Osteoblast (primary cell): ENCODE measurements at regions not wholly inside any gene's neighbourhood (a gene's known extent, or its start where the extent isn't known, plus 50 kb on each side); places are given as distances from the start of the nearest gene placed in this dataset.
A peak's percentile ranks its signal among the peaks of the same experiment; 100 is the strongest.

ENCODE experiments used
- DNase-seq: peaks from one replicate; pipeline ENCODE4 v3.0.0; 2011; ENCODE audit warnings: low spot score, mixed read lengths; ENCODE audit not compliant: insufficient read length; ENCODE audit errors: missing footprints
- H2AFZ ChIP-seq: 2 replicates; pipeline ENCODE4 v1.6.0; 2011; ENCODE audit warnings: mild to moderate bottlenecking, low read length
- H3K27ac ChIP-seq: 2 replicates; pipeline ENCODE4 v1.5.1; 2011; ENCODE audit warnings: mild to moderate bottlenecking, low read depth, low read length, moderate library complexity
- H3K27me3 ChIP-seq: 2 replicates; pipeline ENCODE4 v1.6.0; 2012; ENCODE audit warnings: mild to moderate bottlenecking, control low read depth, inconsistent platforms, low read length, moderate library complexity; ENCODE audit not compliant: insufficient read depth
- H3K36me3 ChIP-seq: 2 replicates; pipeline ENCODE4 v1.5.1; 2011; ENCODE audit warnings: mild to moderate bottlenecking, low read length, control low read depth, moderate library complexity; ENCODE audit not compliant: insufficient read depth
- H3K4me1 ChIP-seq: 2 replicates; pipeline ENCODE4 v1.5.1; 2011; ENCODE audit warnings: mild to moderate bottlenecking, low read length, control low read depth, moderate library complexity; ENCODE audit not compliant: insufficient read depth
- H3K4me2 ChIP-seq: 2 replicates; pipeline ENCODE4 v1.6.0; 2011; ENCODE audit warnings: mild to moderate bottlenecking, low read length; ENCODE audit not compliant: insufficient read depth
- H3K4me3 ChIP-seq: fragments of 200-600 bp; sonication (generic); 3 replicates; pipeline ENCODE4 v1.5.1; 2012; ENCODE audit warnings: mild to moderate bottlenecking, low read length, inconsistent platforms; ENCODE audit not compliant: insufficient read depth
- H3K79me2 ChIP-seq: 2 replicates; pipeline ENCODE4 v1.6.0; 2012; ENCODE audit warnings: mild to moderate bottlenecking, low read length, control low read depth, inconsistent platforms; ENCODE audit not compliant: insufficient read depth
- H3K9me3 ChIP-seq: 2 replicates; pipeline ENCODE4 v1.5.1; 2011; ENCODE audit warnings: low read depth, low read length, control low read depth
- H4K20me1 ChIP-seq: 2 replicates; pipeline ENCODE4 v1.6.0; 2012; ENCODE audit warnings: mild to moderate bottlenecking, low read length, control low read depth; ENCODE audit not compliant: insufficient read depth
- TF ChIP-seq, protein P1 (sequence below): IDR thresholded peaks from 2 replicates; pipeline ENCODE4 v1.5.1; 2011; ENCODE audit warnings: mild to moderate bottlenecking, low read depth, low read length, moderate library complexity; ENCODE audit errors: extremely low read depth

GRCh38 chr13:59111751-59112171, 1052.0 kb downstream of the DIAPH3 start:
- H3K4me3 ChIP-seq = peak overlapping the region; percentile 37
- no peaks in the 10 kb centered on the region for H3K79me2 ChIP-seq
- H4K20me1 ChIP-seq = no peaks in the 10 kb centered on the region
- no peak overlapping the region for H2AFZ ChIP-seq
- peak overlapping the region; percentile 74 for H3K4me2 ChIP-seq
- peak; percentile 48 for DNase-seq
- H3K27ac ChIP-seq = peak overlapping the region; percentile 93
- H3K9me3 ChIP-seq = no peaks in the 10 kb centered on the region
- no peaks in the 10 kb centered on the region for H3K36me3 ChIP-seq
- peaks cover 23% of the 10 kb centered on the region for H3K4me1 ChIP-seq
- no peaks in the 10 kb centered on the region for H3K27me3 ChIP-seq
- TF ChIP-seq, protein P1, sequence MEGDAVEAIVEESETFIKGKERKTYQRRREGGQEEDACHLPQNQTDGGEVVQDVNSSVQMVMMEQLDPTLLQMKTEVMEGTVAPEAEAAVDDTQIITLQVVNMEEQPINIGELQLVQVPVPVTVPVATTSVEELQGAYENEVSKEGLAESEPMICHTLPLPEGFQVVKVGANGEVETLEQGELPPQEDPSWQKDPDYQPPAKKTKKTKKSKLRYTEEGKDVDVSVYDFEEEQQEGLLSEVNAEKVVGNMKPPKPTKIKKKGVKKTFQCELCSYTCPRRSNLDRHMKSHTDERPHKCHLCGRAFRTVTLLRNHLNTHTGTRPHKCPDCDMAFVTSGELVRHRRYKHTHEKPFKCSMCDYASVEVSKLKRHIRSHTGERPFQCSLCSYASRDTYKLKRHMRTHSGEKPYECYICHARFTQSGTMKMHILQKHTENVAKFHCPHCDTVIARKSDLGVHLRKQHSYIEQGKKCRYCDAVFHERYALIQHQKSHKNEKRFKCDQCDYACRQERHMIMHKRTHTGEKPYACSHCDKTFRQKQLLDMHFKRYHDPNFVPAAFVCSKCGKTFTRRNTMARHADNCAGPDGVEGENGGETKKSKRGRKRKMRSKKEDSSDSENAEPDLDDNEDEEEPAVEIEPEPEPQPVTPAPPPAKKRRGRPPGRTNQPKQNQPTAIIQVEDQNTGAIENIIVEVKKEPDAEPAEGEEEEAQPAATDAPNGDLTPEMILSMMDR = no peak

DNA sequence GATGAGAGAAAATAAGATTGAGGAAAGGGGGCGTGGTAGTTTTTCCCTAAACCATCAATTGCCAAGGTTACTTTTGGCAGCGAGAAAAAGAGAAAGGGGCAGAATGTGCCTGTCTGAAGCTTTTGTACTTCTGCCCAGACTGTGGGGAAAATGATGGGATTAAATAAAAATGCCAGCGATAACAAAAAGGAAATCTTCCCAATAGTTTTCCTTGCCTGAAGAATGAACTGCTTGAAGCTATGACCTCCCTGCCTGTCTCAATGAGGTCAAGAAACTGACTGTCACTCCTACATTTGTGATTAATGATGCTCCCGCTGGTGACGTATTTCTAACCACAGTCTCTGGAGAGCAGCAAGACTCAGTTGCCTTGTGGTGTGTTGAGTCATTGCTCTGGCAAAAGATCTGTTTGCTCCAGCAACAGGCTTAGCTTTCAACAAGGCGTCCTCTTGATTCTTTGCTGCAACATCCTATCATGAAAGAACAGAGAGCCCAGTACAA, 1051.5 kb downstream of the DIAPH3 start:
- Histone ChIP-seq H3K36me3 (no peaks in the 10 kb centered on the region), H3K4me3 (peak overlapping the region; percentile 37), H3K4me1 (peaks cover 23% of the 10 kb centered on the region), H3K79me2 (no peaks in the 10 kb centered on the region), H3K27ac (peak overlapping the region; percentile 93), H3K9me3 (no peaks in the 10 kb centered on the region), H3K27me3 (no peaks in the 10 kb centered on the region), H3K4me2 (peak overlapping the region; percentile 74), H2AFZ (no peak overlapping the region), H4K20me1 (no peaks in the 10 kb centered on the region)
- TF ChIP-seq, protein P1 = no peak
- peak; percentile 84 for DNase-seq

DNA sequence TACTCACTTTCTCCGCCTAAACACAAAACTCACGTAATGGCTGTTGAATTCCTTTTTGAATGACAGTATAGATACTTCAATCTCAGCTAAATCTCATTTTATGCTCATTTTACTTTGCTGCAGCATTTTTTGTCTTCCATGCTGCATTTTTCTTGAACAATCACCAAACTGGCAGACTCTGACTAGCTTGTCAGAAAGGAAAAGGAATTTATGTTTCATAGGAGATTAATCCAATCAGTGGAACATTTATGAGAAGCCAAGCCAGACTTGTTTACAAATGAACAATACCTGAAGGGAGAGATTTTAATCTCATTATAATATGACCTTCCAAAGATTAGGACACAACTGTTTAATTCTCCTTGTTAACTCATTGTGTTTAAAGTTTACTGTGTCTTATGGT, 1044.3 kb downstream of the DIAPH3 start:
- H3K4me3 ChIP-seq = no peak overlapping the region
- H3K36me3 ChIP-seq = no peaks in the 10 kb centered on the region
- H3K4me1 ChIP-seq = no peaks in the 10 kb centered on the region
- peak overlapping the region; percentile 5 for H2AFZ ChIP-seq
- H3K27ac ChIP-seq = no peak overlapping the region
- H3K4me2 ChIP-seq = peak overlapping the region; percentile 56
- no peaks in the 10 kb centered on the region for H3K9me3 ChIP-seq
- no peaks in the 10 kb centered on the region for H3K27me3 ChIP-seq
- H4K20me1 ChIP-seq = no peaks in the 10 kb centered on the region
- TF ChIP-seq, protein P1 = no peak
- H3K79me2 ChIP-seq = no peaks in the 10 kb centered on the region
- no peak for DNase-seq

- H3K27ac ChIP-seq = peak overlapping the region; percentile 15
- H2AFZ ChIP-seq = peak overlapping the region; percentile 1
- H3K4me1 ChIP-seq = no peaks in the 10 kb centered on the region
- no peaks in the 10 kb centered on the region for H3K79me2 ChIP-seq
- peak overlapping the region; percentile 56 for H3K4me2 ChIP-seq
- no peaks in the 10 kb centered on the region for H3K27me3 ChIP-seq
- no peaks in the 10 kb centered on the region for H3K9me3 ChIP-seq
- H3K36me3 ChIP-seq = no peaks in the 10 kb centered on the region
- no peaks in the 10 kb centered on the region for H4K20me1 ChIP-seq
- H3K4me3 ChIP-seq = peak overlapping the region; percentile 13
- no peak for DNase-seq
- TF ChIP-seq, protein P1 = no peak
Measured at GRCh38 chr13:59120297-59120843, 1043.4 kb downstream of the DIAPH3 start.
